Left kidney (tissue), 1 donor: ENCODE measurements at regions not wholly inside any gene's neighbourhood (a gene's known extent, or its start where the extent isn't known, plus 50 kb on each side); places are given as distances from the start of the nearest gene placed in this dataset.
A peak's percentile ranks its signal among the peaks of the same experiment; 100 is the strongest.
"Not testable (repeated sequence)": the region's sequence is repeated elsewhere in the genome, so short reads cannot be mapped to it uniquely, and the experiment has no call there.

ENCODE experiments used
- DNase-seq: peaks from one replicate; pipeline ENCODE4 v3.0.0-alpha.2; 2013

DNA sequence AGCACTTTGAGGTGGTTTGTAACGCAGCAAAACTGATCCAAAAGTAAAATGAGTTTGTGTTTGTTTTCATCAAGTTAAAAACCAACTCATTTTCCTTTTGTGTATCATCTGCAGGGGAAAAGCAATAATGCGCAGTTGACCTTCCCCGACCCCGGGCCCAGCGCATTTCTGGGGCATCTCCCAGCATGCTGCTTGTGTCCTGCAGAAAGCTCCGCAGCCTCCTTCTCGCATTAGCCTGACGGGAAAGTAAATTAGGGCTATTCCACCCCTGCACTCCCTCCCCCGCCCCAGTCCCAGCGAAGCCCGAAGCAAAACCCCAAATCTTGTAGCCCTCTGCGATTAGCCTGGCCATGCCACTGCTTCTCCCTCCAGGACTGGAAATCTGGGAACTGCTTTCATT, 82.0 kb upstream of the PPM1B start:
- no peak for DNase-seq

- peak; percentile 83 for DNase-seq
Measured at GRCh38 chr2:44087036-44087713, 81.5 kb upstream of the PPM1B start.

DNA sequence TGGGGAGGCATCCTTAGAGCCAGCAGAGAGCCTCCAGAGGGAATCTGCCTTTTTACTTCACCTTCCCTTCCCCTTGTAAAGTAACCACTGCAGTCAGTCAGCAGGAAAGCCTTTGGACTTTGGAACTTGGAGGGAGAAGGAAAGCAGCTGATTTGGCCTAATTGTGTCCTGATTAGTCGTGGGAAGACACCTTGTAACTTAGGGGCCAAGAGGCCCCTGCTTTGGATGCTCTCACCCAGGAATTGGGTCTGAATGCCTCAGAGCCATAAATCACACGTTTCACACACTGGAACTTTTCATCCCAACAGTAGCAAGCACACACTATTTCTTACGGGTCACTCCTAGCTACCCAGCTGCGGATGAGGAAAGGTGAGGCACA, 81.0 kb upstream of the PPM1B start:
- DNase-seq: no peak

GRCh38 chr2:44092519-44092918, 76.2 kb upstream of the PPM1B start:
- DNase-seq: not testable (repeated sequence)

DNA sequence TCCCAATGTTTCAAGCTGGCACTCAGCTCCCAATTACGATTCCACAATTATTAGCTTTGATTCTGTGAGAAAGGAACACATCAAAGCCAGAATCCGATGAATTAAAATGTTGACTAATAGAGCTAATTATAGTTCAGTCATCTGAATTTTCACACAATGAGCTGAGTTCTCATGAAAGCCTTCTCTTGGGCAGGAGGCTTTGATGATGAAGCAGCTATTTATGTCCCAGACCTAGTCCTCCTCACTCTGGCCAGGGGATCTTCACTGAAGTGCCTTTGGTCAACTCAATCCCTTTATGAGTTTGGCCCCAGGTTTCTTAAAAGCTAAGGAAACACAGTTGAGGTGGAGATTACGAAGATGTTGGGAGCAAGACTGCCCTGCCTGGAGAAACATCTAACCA, 74.7 kb upstream of the PPM1B start:
- DNase-seq: no peak

- no peak for DNase-seq
Measured at GRCh38 chr2:44097322-44097907, 71.3 kb upstream of the PPM1B start.

GRCh38 chr2:44098050-44098449, 70.6 kb upstream of the PPM1B start:
- DNase-seq: no peak

- no peak for DNase-seq
Measured at GRCh38 chr2:44098891-44099290, 69.8 kb upstream of the PPM1B start.

DNA sequence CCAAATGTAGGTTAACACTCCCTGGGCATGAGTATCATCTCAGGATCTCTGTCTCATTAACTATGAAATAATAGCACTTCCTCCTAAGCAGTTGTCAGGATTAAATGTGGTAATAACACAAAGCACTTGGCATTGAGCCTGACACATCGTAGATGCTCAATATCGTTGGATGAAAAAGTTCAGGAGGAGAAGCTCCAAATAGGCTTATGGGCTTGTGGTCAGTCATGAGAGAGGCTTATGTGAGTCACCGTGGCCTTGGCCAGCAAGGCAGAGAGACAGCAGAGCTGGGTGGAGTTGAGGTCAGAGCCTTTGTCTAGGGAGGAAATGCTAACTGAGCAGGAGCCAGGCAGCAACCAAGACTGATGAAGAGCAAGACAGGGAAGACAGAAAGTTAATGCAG, 68.3 kb upstream of the PPM1B start:
- no peak for DNase-seq

DNA sequence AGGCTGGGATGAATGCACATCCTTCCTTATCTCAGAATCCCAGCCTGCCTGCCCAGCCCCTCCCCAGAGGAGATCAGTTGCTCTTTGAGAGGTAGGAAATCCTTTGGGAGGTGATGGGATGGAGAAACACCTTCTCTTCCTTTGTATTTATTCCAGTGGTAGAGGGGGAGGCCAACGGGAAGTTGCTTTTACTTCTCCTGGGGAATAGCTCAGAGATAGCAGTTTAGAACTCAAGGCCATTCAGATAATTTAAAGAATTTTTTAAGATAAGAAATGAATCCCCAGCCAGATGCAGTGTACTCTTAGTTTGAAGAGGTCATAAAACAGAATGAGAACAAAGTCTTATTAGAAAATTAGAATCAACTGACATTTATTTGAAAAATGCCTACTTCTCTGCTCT, 67.4 kb upstream of the PPM1B start:
- no peak for DNase-seq

GRCh38 chr2:44102790-44103562, 65.7 kb upstream of the PPM1B start:
- no peak for DNase-seq

DNA sequence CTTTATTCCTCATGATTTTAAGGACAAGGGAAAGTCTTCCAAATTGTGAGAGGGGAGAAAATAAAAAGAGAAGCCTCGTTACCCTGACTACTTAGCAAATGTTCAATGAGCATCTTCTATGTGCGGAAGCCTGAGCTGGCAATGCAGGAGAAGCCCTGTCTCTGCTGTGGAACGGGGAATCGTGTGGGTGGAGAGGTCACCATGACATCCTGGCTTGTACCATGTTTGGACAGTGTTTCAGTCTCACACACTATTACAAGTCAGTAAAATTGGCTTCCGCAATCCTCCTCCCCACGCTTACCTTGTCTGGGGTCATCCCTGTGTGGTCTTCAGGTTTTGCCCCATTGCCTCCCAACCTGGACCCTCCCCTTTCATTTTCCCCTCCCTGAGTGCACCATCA, 65.0 kb upstream of the PPM1B start:
- DNase-seq: no peak

DNA sequence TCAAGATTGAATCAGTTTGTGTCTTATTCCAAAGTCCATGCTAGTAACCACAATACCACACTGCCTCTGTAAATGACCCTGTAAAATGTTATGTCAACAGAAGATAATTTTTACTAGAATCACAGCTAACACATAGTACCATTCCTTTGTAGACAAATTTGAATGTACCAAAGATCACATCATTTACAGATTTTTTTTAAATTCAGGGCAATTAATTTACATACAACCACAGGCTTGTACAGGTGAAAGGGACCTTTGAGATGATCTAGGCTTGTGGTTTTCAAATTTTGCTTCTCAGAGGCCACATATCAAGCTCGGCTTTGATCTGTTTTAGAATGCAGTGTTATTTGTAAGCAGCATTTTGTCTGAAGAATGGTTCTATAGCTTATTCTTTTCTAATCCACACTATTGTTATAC, 63.8 kb upstream of the PPM1B start:
- DNase-seq: no peak

- DNase-seq: not testable (repeated sequence)
Measured at GRCh38 chr2:44106509-44106908, 62.2 kb upstream of the PPM1B start.

DNA sequence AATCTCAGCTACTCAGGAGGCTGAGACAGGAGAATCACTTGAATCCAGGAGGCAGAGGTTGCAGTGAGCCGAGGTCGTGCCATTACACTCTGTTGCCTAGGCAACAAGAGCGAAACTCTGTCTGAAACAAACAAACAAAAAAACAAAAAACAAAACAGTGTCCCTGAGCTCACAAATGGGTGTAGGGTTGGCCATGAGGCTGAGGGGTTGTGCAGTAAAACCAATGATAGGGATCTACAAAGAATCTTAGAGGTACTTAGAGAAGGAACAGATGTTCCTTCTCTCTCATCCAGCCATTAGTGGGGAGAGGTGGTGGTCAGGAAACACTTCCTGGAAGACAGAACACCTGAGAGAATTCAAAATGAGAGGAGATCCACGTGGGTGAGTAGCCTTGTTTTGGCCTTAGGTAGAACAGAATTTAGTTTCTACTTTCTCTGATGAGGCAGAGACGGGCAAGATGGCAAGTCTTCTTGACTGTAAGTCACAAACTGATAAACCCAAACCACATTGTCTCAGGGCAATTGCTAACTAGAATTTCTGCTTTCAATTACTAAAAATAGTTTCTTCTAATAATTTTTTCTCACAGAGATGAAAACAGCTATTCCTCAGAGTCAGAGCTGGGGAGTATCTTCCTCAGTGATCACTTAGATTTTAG, 61.5 kb upstream of the PPM1B start:
- no peak for DNase-seq

DNA sequence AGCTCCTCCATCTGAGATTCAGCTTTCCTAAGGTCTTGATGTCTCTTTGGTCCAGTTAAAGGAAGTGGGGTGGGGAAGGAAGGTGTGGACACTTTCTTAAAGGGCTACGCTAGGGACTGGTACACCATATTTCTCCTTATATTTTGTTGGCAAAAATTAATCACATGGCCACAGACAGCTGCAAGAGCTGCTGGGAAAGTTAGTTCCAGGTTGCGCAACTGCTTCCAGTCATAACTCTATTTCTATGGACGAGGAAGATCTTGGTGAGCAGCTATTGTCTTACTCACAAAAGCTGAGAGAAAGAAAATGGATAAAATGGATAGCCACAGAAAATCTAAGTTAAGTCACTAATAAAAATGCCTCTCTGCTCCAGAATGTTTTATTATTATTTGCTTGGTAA, 60.7 kb upstream of the PPM1B start:
- no peak for DNase-seq

- no peak for DNase-seq
Measured at GRCh38 chr2:44109166-44109565, 59.5 kb upstream of the PPM1B start.

GRCh38 chr2:44110444-44110843, 58.2 kb upstream of the PPM1B start:
- no peak for DNase-seq

DNA sequence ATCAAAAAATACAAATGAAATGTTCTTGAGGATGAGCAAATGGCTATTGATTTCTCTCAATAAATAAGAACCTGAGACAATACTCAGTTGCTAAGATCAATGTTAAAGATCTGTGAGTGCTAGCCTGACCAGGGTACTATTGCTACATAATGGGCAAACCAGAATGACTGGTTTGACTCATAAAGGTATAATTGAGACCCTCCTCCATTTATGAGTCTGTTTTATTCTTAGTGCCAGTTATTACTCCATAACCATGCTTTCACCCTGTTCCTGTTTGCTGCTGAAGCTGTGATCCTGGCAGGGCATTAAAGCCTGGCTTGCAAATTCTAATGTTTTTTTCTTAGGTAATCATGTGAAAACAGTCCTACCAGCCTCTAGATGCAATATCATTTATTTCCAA, 56.6 kb upstream of the PPM1B start:
- DNase-seq: no peak

DNA sequence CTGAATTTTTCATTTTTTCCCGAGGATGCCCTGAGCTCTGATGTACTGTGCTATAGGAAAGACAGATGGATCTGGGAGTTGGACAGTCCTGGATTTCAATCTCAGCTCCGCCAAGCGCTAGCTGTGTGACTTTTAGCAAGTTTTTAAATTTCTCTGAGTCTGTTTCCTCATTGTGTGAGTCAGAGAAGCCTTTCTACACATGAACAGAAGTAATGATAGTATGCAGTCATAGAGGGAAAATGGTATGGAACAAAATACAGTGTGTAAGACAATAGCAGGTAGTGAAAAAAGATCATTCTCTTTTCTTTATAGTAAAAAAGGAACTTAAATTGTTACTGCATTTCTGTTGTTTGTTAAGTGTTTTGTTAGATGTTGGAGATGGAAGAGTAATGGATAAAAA, 52.4 kb upstream of the PPM1B start:
- DNase-seq: no peak

GRCh38 chr2:44118257-44118656, 50.4 kb upstream of the PPM1B start:
- DNase-seq: no peak
